ENCODE measurements at regions not wholly inside any gene's neighbourhood (a gene's known extent, or its start where the extent isn't known, plus 50 kb on each side); places are given as distances from the start of the nearest gene placed in this dataset.

DNA sequence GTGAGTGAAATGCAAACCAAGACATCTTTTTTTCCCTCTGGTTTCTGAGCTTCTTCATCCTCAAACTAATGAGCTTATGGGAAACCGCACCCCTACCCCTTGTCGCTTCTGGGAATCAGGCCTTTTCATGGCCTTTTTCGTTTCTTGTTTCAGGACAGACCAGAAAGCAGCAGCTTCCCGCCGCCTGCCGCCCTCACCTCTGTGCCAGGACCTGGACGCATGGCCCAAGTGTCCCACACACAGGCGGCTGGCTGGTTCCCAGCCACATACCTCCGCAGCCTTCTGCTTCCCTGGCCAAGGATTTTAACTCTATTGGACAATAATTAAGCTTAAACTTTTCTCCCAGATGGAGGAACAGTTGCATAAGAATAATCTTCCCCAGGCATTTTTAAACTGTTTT lies 114.1 kb upstream of the SLITRK1 start:
- H3K27ac ChIP-seq = no peak overlapping the region
- TF ChIP-seq, protein P1, sequence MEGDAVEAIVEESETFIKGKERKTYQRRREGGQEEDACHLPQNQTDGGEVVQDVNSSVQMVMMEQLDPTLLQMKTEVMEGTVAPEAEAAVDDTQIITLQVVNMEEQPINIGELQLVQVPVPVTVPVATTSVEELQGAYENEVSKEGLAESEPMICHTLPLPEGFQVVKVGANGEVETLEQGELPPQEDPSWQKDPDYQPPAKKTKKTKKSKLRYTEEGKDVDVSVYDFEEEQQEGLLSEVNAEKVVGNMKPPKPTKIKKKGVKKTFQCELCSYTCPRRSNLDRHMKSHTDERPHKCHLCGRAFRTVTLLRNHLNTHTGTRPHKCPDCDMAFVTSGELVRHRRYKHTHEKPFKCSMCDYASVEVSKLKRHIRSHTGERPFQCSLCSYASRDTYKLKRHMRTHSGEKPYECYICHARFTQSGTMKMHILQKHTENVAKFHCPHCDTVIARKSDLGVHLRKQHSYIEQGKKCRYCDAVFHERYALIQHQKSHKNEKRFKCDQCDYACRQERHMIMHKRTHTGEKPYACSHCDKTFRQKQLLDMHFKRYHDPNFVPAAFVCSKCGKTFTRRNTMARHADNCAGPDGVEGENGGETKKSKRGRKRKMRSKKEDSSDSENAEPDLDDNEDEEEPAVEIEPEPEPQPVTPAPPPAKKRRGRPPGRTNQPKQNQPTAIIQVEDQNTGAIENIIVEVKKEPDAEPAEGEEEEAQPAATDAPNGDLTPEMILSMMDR (conservative IDR thresholded peaks at IDR 0.05) = no peak

DNA sequence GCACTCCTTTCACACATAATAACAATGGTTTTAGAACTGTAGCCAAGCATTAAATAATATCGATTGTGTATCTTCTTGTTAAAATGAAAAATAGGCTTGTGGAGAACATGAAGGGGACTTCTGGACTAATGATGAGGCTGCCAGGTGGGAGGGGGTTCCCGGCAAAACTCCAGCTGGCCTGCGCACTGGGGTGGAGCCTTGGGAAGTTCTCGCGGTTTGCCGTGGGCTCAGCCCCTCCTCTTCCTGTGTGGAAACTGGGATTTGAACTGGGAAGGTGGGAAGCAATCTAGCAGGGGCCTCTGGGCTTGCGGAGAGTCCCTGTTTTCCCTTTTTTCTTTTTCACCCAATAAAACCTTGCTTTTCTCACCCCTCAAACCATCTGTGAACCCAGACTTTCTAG lies 113.7 kb upstream of the SLITRK1 start:
- H3K27ac ChIP-seq = no peak overlapping the region
- TF ChIP-seq, protein P1 (conservative IDR thresholded peaks at IDR 0.05) = no peak

DNA sequence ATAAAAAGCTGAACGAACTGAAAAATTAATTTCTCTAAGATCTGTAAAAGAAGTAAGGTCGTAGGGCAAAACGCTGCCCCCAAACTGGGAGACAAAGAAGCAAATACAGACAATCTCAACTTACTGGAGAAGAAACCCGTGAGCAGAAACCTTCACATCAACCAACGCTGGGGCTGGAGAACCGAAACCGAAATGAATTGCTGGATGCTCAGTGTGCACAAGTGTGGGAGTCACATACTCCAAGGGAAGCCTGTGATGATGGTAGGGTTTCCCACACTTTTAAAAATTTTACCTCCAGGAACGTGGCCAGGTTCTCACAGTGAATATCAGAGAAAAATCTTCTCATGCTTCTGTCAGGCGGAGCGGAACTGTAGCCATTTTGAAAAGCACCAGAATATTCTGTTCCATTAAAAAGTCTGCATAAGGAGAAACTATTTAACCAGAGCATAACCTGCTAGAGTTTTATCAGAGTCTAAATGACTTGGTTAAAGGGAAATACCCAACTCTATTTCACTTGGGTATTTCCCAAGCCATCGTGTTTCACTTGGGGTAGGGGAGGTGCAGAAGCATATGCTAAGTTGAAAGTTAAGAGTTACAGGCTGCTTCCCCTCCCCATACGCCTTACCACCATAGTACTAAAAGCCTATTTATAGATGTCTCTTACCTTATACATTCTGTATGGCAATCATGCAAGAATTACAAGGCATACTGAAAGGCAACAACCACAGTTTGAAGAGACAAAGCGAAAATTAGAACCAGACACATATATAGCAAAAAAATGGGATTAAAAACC lies 110.5 kb upstream of the SLITRK1 start:
- no peak overlapping the region for H3K27ac ChIP-seq
- TF ChIP-seq, protein P1 (conservative IDR thresholded peaks at IDR 0.05) = no peak

DNA sequence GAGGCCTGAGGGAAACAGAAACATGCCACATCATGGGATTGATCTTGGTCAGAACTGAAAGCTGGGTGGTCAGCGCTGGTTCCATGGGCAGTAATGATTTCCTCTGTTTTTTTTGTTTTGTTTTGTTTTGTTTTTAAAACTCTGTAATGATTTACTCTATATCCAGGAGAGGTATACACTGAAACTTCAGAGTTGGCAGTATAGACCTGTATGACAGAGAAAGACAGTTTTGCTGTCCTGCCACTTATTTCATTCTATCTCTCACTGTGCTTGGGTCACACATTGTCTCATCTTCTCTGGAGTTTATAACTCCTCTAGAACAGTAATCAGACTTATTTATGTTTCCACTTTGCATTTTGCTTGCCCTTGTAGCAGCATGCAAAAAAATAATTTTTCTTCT lies 105.1 kb upstream of the SLITRK1 start:
- TF ChIP-seq, protein P1 (conservative IDR thresholded peaks at IDR 0.05) = no peak
- no peak overlapping the region for H3K27ac ChIP-seq

DNA sequence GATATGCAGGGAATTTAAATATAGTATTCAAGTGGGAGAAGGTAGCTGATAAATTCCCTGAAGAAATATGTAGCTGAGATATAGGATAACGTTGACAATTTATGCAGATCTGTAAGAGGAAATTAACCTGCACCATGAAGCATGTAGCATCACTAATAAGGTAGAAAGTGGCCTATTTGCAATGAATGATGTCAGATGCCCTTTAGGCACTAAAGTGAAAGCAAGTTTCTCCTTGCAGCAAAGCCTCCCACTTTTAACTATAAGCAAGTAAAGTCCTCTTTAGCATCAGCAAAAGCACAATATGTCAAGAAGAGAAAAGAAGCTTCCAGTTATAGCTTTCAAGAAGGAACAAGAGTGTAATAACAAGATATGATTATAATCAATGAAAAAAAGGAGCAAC lies 102.5 kb upstream of the SLITRK1 start:
- TF ChIP-seq, protein P1 (conservative IDR thresholded peaks at IDR 0.05) = no peak
- H3K27ac ChIP-seq = no peak overlapping the region

DNA sequence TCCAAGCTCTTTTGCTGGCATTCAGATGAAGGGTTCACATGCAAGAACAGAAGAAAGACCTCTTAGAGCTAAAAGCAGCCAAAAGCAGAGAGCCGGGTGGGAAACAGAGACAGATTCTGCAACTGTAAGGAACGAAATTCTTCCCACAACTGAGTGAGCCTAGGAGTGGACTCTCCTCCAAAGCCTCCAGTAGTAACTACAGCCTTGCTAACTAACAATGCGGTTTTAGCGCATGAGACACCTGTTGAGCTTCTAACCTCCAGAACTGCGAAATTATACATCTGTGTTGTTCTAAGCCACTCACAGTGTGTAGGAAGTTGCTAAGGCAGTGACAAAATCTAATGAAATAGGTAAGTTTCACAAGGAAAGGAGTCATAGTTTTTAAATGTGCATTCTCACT lies 98.1 kb upstream of the SLITRK1 start:
- TF ChIP-seq, protein P1 (conservative IDR thresholded peaks at IDR 0.05) = no peak

DNA sequence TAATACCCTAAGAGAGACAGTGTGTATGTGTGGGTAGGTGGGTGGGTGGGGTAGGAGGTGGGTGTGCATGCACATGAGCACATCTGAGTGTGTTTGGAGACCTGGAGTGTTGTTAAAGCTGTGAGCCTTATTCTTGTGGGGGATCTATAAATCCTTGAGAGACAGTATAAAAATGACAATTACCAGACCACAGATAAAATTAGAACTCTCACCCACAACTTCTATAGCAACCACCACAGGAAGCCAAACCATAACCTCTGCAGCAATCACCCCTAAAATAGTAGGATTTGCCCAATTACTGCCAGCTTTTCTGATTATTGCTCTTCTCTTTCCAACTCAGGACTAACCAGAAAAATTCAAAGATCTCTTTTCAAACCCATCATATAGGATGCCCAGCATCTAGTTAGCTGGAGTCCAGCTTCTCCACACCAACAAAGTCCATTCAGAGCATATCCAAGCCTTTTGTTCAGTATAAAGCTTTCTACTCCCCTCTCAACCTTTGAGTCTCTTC lies 93.4 kb upstream of the SLITRK1 start:
- H3K27ac ChIP-seq = no peak overlapping the region

More for the DNA sequence above, 98.1 kb upstream of the SLITRK1 start:
- no peak overlapping the region for H3K27ac ChIP-seq

More for the DNA sequence above, 93.4 kb upstream of the SLITRK1 start:
- TF ChIP-seq, protein P1 (conservative IDR thresholded peaks at IDR 0.05) = no peak

Measured in VCaP (cell line).